RPMI8226 (cell line): ENCODE measurements at regions not wholly inside any gene's neighbourhood (a gene's known extent, or its start where the extent isn't known, plus 50 kb on each side); places are given as distances from the start of the nearest gene placed in this dataset.
"Not testable (repeated sequence)": the region's sequence is repeated elsewhere in the genome, so short reads cannot be mapped to it uniquely, and the experiment has no call there.

Experiments used
- DNase-seq: peaks from one replicate; pipeline ENCODE4 v3.0.0-alpha.2; 2015

- DNase-seq = no peak
These were observed 268.9 kb upstream of the PDE4D start for GRCh38 chr5:60162441-60162840.

- peak; percentile 22 for DNase-seq
These were observed 267.9 kb upstream of the PDE4D start for GRCh38 chr5:60161340-60161934.

- DNase-seq = no peak
These were observed 255.6 kb upstream of the PDE4D start for GRCh38 chr5:60149081-60149480.

GRCh38 chr5:60148366-60148765, 254.8 kb upstream of the PDE4D start:
- DNase-seq = no peak

- no peak for DNase-seq
These were observed 254.3 kb upstream of the PDE4D start for GRCh38 chr5:60147791-60148190.

- DNase-seq = no peak
These were observed 250.5 kb upstream of the PDE4D start for GRCh38 chr5:60143942-60144549.

- DNase-seq = no peak
These were observed 247.6 kb upstream of the PDE4D start for GRCh38 chr5:60141119-60141518.

GRCh38 chr5:60136841-60137240, 243.3 kb upstream of the PDE4D start:
- DNase-seq = no peak

- DNase-seq = no peak
These were observed 238.0 kb upstream of the PDE4D start for GRCh38 chr5:60131504-60131903.

GRCh38 chr5:60125636-60126035, 232.1 kb upstream of the PDE4D start:
- no peak for DNase-seq

GRCh38 chr5:60102961-60103693, 209.6 kb upstream of the PDE4D start:
- DNase-seq = no peak

- DNase-seq = no peak
These were observed 208.0 kb upstream of the PDE4D start for GRCh38 chr5:60101573-60101972.

GRCh38 chr5:60092671-60093422, 199.3 kb upstream of the PDE4D start:
- no peak for DNase-seq

- DNase-seq = no peak
These were observed 193.1 kb upstream of the PDE4D start for GRCh38 chr5:60086583-60086982.

- DNase-seq = no peak
These were observed 190.7 kb upstream of the PDE4D start for GRCh38 chr5:60084226-60084625.

GRCh38 chr5:60077292-60077691, 183.8 kb upstream of the PDE4D start:
- DNase-seq = no peak

- DNase-seq = no peak
These were observed 183.2 kb upstream of the PDE4D start for GRCh38 chr5:60076746-60077145.

GRCh38 chr5:60066502-60066901, 173.0 kb upstream of the PDE4D start:
- no peak for DNase-seq

- no peak for DNase-seq
These were observed 166.9 kb upstream of the PDE4D start for GRCh38 chr5:60060389-60060788.

GRCh38 chr5:60056191-60056590, 162.7 kb upstream of the PDE4D start:
- DNase-seq = no peak

GRCh38 chr5:60055168-60055567, 161.6 kb upstream of the PDE4D start:
- DNase-seq = no peak

- DNase-seq = not testable (repeated sequence)
These were observed 148.6 kb upstream of the PDE4D start for GRCh38 chr5:60041996-60042664.

- not testable (repeated sequence) for DNase-seq
These were observed 148.0 kb upstream of the PDE4D start for GRCh38 chr5:60041508-60041907.
